ENCODE measurements at regions not wholly inside any gene's neighbourhood (a gene's known extent, or its start where the extent isn't known, plus 50 kb on each side); places are given as distances from the start of the nearest gene placed in this dataset.

DNA sequence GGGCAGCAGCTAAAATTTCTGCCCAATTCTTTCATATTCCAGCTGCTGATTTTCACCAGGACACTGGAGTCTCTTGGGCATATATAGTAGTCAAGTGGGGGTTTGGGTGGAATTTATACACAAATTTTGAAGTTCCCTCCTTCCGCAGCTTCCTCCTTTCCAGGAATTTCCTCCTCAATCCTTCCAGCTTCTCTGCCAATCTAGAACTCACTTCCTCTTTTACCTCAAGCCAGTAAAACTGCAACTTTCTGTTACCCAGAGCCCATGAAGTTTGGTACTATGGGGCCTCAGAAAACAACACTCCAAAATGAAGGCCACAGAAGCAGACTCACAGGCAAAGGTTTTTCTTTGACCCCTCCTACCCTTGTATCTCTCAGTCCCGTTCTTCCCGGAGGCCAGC is 51.7 kb upstream of the G2E3 start:
- TF ChIP-seq, protein P1, sequence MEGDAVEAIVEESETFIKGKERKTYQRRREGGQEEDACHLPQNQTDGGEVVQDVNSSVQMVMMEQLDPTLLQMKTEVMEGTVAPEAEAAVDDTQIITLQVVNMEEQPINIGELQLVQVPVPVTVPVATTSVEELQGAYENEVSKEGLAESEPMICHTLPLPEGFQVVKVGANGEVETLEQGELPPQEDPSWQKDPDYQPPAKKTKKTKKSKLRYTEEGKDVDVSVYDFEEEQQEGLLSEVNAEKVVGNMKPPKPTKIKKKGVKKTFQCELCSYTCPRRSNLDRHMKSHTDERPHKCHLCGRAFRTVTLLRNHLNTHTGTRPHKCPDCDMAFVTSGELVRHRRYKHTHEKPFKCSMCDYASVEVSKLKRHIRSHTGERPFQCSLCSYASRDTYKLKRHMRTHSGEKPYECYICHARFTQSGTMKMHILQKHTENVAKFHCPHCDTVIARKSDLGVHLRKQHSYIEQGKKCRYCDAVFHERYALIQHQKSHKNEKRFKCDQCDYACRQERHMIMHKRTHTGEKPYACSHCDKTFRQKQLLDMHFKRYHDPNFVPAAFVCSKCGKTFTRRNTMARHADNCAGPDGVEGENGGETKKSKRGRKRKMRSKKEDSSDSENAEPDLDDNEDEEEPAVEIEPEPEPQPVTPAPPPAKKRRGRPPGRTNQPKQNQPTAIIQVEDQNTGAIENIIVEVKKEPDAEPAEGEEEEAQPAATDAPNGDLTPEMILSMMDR (IDR thresholded peaks at IDR 0.05), result no peak
- no peak for TF ChIP-seq POLR2A (IDR thresholded peaks at IDR 0.05)
